GM12878 (cell line): ENCODE measurements at regions not wholly inside any gene's neighbourhood (a gene's known extent, or its start where the extent isn't known, plus 50 kb on each side); places are given as distances from the start of the nearest gene placed in this dataset.

ENCODE experiments used
- ATAC-seq: fragments of 200-7000 bp; cut with Tn5 transposase; 3 replicates; pipeline ENCODE4 v1.9.1; 2020; ENCODE audit warnings: mild to moderate bottlenecking, moderate library complexity
- BruUV-seq: library from RNA; stranded (reverse); fragments of 400-500 nt; replicated peaks from 2 replicates; lab custom pipeline; 2021; lab: Mats Ljungman, UMichigan
- CTCF ChIA-PET: fragments of 300-600 bp; sonication (Branson Sonifier 250); formaldehyde crosslinking; extraction: SDS; loops from one replicate; lab custom pipeline; 2021; ENCODE audit warnings: inconsistent platforms; lab: Yijun Ruan, JAX
- POLR2A ChIA-PET: fragments of 350-600 bp; formaldehyde crosslinking; extraction: SDS; loops from one replicate; lab custom pipeline; 2021; ENCODE audit warnings: inconsistent platforms; lab: Charles Lee
- RAD21 ChIA-PET: fragments of 300-600 bp; sonication (Branson Sonifier 250); formaldehyde crosslinking; loops from one replicate; lab custom pipeline; 2023; ENCODE audit warnings: antibody characterized with exemption; ENCODE audit not compliant: unreplicated experiment; lab: Charles Lee
- SMC1A ChIA-PET: fragments of 300-600 bp; sonication (Branson Sonifier 250); formaldehyde crosslinking; loops from one replicate; lab custom pipeline; 2023; ENCODE audit not compliant: unreplicated experiment, uncharacterized antibody; lab: Charles Lee
- DNase-seq: peaks from one replicate; pipeline ENCODE4 v3.0.0-alpha.2; 2011; ENCODE audit warnings: low read depth, low spot score
- FAIRE-seq: peaks from 3 replicates; lab custom pipeline; 2011; peaks lifted over from hg19 to GRCh38; lab: Jason Lieb, UNC
- H2AFZ ChIP-seq: 2 replicates; pipeline ENCODE4 v1.6.0; 2011; ENCODE audit warnings: low read depth, low read length, control low read depth; ENCODE audit not compliant: control insufficient read depth
- H3K27ac ChIP-seq: 2 replicates; pipeline ENCODE4 v1.5.1; 2011; ENCODE audit warnings: control low read depth; ENCODE audit not compliant: control insufficient read depth, insufficient read depth
- H3K27me3 ChIP-seq, 2 experiments: replicated peaks in 1 of 2; 2 replicates each; pipeline versions ENCODE4 v1.6.0 to v1.6.1; 2011; ENCODE audit warnings: low read length in 1 of 2; ENCODE audit not compliant: control insufficient read depth in 2 of 2, insufficient read depth in 2 of 2
- H3K36me3 ChIP-seq, 2 experiments: 2 replicates each; pipeline ENCODE4 v1.5.1; 2011; ENCODE audit warnings: low read length in 1 of 2; ENCODE audit not compliant: control insufficient read depth in 2 of 2, insufficient read depth in 2 of 2
- H3K4me1 ChIP-seq: 2 replicates; pipeline ENCODE4 v1.6.1; 2011; ENCODE audit warnings: mild to moderate bottlenecking, low read length, moderate library complexity, mixed read lengths; ENCODE audit not compliant: control insufficient read depth, insufficient read depth
- H3K4me2 ChIP-seq: 2 replicates; pipeline ENCODE4 v1.6.0; 2011; ENCODE audit warnings: control low read depth; ENCODE audit not compliant: control insufficient read depth, insufficient read depth
- H3K4me3 ChIP-seq: fragments of 200-600 bp; sonication (generic); 2 replicates; pipeline ENCODE4 v1.5.1; 2016
- H3K79me2 ChIP-seq: 2 replicates; pipeline ENCODE4 v1.6.0; 2011; ENCODE audit warnings: low read length; ENCODE audit not compliant: control insufficient read depth, insufficient read depth
- H3K9ac ChIP-seq: 2 replicates; pipeline ENCODE4 v1.8.0; 2011; ENCODE audit warnings: low read length, control low read depth, mixed read lengths; ENCODE audit not compliant: control insufficient read depth, insufficient read depth
- H3K9me3 ChIP-seq: replicated peaks from 3 replicates; pipeline ENCODE4 v1.5.1; 2011; ENCODE audit warnings: mild to moderate bottlenecking, low read length; ENCODE audit not compliant: control insufficient read depth, insufficient read depth
- H4K20me1 ChIP-seq: 2 replicates; pipeline ENCODE4 v1.6.0; 2011; ENCODE audit not compliant: control insufficient read depth, insufficient read depth
- BACH1 ChIP-seq: fragments of 450-650 bp; IDR thresholded peaks from 2 replicates; pipeline ENCODE4 v1.6.1; 2017; ENCODE audit warnings: mild to moderate bottlenecking, borderline replicate concordance
- BHLHE40 ChIP-seq, 2 experiments: fragments of 450-650 bp in 1 of 2; IDR thresholded peaks; 2 replicates each; pipeline ENCODE4 v1.6.1; 2011 to 2017; ENCODE audit warnings: low read depth in 2 of 2, borderline replicate concordance in 1 of 2, improper control_type of control experiment in 1 of 2, low read length in 1 of 2, mild to moderate bottlenecking in 1 of 2
- HDGF ChIP-seq: fragments of 450-650 bp; IDR thresholded peaks from 2 replicates; pipeline ENCODE4 v1.6.1; 2016; ENCODE audit warnings: antibody characterized with exemption
- IRF4 ChIP-seq: IDR thresholded peaks from 2 replicates; pipeline ENCODE4 v1.6.1; 2011; ENCODE audit warnings: low read depth, low read length
- LARP7 ChIP-seq: fragments of 450-650 bp; IDR thresholded peaks from 2 replicates; pipeline ENCODE4 v1.6.1; 2017; ENCODE audit warnings: mild to moderate bottlenecking
- MTA3 ChIP-seq: IDR thresholded peaks from 2 replicates; pipeline ENCODE4 v1.6.1; 2012; ENCODE audit warnings: low read length, inconsistent platforms, borderline replicate concordance
- PAX5 ChIP-seq: IDR thresholded peaks from 2 replicates; pipeline ENCODE4 v1.6.1; 2011; ENCODE audit warnings: low read depth, low read length, borderline replicate concordance
- POLR2AphosphoS5 ChIP-seq: IDR thresholded peaks from 2 replicates; pipeline ENCODE4 v1.6.1; 2011; ENCODE audit warnings: mild to moderate bottlenecking, low read length, inconsistent platforms
- RELA ChIP-seq: fragments of 450-650 bp; IDR thresholded peaks from 2 replicates; pipeline ENCODE4 v1.8.0; 2014; ENCODE audit warnings: borderline replicate concordance; ENCODE audit not compliant: partially characterized antibody
- SREBF1 ChIP-seq: IDR thresholded peaks from 2 replicates; pipeline ENCODE4 v1.6.1; 2012; ENCODE audit warnings: mild to moderate bottlenecking, low read length
- SREBF2 ChIP-seq: IDR thresholded peaks from 2 replicates; pipeline ENCODE4 v1.6.1; 2012; ENCODE audit warnings: mild to moderate bottlenecking, low read length
- TCF3 ChIP-seq: IDR thresholded peaks from 2 replicates; pipeline ENCODE4 v1.6.1; 2012; ENCODE audit warnings: low read depth, mild to moderate bottlenecking, low read length, borderline replicate concordance; ENCODE audit not compliant: insufficient read depth
- ZSCAN29 ChIP-seq: fragments of 450-650 bp; IDR thresholded peaks from 2 replicates; pipeline ENCODE4 v1.6.1; 2017; ENCODE audit warnings: mild to moderate bottlenecking, moderate library complexity
- ZZZ3 ChIP-seq: IDR thresholded peaks from 2 replicates; pipeline ENCODE4 v1.6.1; 2011; ENCODE audit warnings: low read depth; ENCODE audit not compliant: control insufficient read depth, insufficient read length
- WGBS: methylation state at CpG from one replicate; pipeline ENCODE4 v1.1.6; 2016; ENCODE audit warnings: low lambda C conversion rate; ENCODE audit not compliant: insufficient replicate concordance, insufficient coverage; ENCODE audit errors: missing lambda C conversion rate; 5-methylcytosine and 5-hydroxymethylcytosine counted together
- in situ Hi-C: fragments of 300-500 bp; cut with MboI; formaldehyde crosslinking; loops from 9 replicates; pipeline ENCODE4 v1.14.3; 2018; ENCODE audit warnings: mixed read lengths
- intact Hi-C: fragments of 100-400 bp; cut with micrococcal nuclease; formaldehyde crosslinking; loops from one replicate; pipeline ENCODE4 v1.14.2; 2022; ENCODE audit not compliant: unreplicated experiment
- TF ChIP-seq, protein P1 (sequence below): fragments of 450-650 bp; IDR thresholded peaks from 2 replicates; pipeline ENCODE4 v1.6.1; 2016; ENCODE audit warnings: mild to moderate bottlenecking
- TF ChIP-seq, protein P2 (sequence below): IDR thresholded peaks from 2 replicates; pipeline ENCODE4 v1.6.1; 2012; ENCODE audit warnings: low read depth, low read length, improper control_type of control experiment
- TF ChIP-seq, protein P3 (sequence below): IDR thresholded peaks from 2 replicates; pipeline ENCODE4 v1.6.1; 2012; ENCODE audit warnings: low read length, inconsistent platforms
- TF ChIP-seq, protein P4 (sequence below): fragments of 450-650 bp; IDR thresholded peaks from 2 replicates; pipeline ENCODE4 v1.6.1; 2017; ENCODE audit warnings: borderline replicate concordance

DNA sequence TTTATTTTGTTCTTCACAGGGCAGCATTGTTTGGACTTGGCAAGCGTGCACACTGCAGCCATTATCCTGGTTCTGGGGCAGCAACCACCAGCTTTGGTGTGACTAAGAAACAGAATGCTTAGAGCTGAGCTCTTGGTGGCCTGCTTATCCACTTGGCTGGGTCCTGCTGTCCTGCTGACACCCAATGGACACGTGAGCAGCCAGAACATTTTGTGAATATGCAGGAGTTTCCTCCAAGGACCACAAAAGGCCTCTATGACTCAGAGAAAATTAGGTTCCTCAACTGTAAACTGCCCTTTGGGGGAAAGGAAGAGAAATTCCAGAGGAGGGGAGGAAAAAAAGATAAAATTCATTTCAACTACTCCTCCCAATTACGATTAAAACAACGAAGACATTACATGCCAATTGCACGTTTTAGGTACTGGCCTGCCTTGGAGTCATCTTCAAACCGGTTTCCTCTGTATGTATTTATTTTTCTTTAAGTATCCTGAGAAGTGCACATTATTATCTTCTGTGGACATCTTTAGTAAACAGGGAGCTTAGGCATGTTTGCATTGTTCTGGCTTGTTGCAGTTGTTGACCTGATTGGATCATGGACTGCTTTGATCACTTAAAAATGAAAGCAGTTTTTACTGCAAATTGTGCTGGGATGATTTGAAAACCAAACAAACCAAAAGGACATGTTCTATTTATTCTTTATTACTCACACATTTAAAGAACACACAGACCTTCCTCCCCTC is 82.3 kb upstream of the TLE4 start (continued):
- TF ChIP-seq MTA3 (no peak), HDGF (no peak), ZZZ3 (no peak), BACH1 (no peak), LARP7 (no peak), RELA (no peak)
- TF ChIP-seq, all 136 proteins: peak for 0

DNA sequence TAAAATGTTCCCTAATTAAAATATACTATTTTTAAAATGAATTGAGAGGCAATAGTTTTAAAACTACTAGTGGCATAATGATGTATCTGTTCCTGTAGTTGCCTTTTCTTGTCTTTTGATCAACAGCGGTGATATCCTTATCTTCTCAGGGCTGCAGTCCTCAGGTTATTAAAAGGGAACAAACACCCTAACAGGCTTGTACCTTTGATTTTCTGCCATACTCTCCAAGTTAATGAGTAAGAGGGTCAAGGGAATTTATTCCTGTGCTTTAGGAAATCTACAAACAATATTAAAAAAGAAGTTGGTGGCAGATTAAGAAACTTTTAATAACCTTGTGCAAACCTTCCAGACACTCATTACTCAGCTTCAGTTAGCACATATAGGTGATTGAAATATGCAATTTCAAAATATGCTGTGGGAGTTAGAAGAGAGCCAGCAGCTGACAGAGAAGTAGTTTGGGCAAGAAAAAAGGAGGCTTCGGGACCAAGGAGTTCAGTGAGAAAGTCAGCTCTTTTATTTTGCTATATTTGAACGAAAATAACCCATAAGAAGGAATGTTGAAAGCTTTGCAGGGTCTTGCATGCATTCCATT is 81.0 kb upstream of the TLE4 start:
- SMC1A ChIA-PET, result interaction anchor here (0.6 to 1.1 kb wide), 2 partner anchors 10 to 500 kb away, joined by 3 to 4 read pairs; no protein-coding TSS in a partner anchor
- in situ Hi-C loops (no loop called here), intact Hi-C loops (no loop called here)
- Histone ChIP-seq H4K20me1 (no peaks in the 10 kb centered on the region), H3K4me3 (no peak overlapping the region), H3K9ac (no peak overlapping the region), H3K9me3 (no peaks in the 10 kb centered on the region), H3K4me2 (no peak overlapping the region), H3K79me2 (no peaks in the 10 kb centered on the region), H3K27me3 (no peaks in the 10 kb centered on the region), H3K4me1 (no peaks in the 10 kb centered on the region), H3K36me3 (no peaks in the 10 kb centered on the region), H3K27ac (no peak overlapping the region), H2AFZ (no peak overlapping the region)
- no TSS peak for BruUV-seq
- DNase-seq (no peak), FAIRE-seq (no peak), ATAC-seq (no peak)
- CTCF ChIA-PET, result interaction anchor here (0.6 to 0.7 kb wide), 2 partner anchors 9 to 22 kb away, joined by 3 to 5 read pairs; no protein-coding TSS in a partner anchor
- POLR2A ChIA-PET, result no interaction called here
- WGBS, result 60% methylated on average over 3 of the region's 3 CpGs
- RAD21 ChIA-PET, result no interaction called here
- TF ChIP-seq POLR2AphosphoS5, result no peak
- TF ChIP-seq TCF3, result no peak
- no peak for TF ChIP-seq IRF4
- TF ChIP-seq PAX5, result no peak
- no peak for TF ChIP-seq SREBF1
- TF ChIP-seq, protein P1, sequence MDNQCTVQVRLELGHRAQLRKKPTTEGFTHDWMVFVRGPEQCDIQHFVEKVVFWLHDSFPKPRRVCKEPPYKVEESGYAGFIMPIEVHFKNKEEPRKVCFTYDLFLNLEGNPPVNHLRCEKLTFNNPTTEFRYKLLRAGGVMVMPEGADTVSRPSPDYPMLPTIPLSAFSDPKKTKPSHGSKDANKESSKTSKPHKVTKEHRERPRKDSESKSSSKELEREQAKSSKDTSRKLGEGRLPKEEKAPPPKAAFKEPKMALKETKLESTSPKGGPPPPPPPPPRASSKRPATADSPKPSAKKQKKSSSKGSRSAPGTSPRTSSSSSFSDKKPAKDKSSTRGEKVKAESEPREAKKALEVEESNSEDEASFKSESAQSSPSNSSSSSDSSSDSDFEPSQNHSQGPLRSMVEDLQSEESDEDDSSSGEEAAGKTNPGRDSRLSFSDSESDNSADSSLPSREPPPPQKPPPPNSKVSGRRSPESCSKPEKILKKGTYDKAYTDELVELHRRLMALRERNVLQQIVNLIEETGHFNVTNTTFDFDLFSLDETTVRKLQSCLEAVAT, result no peak
- TF ChIP-seq, protein P2, sequence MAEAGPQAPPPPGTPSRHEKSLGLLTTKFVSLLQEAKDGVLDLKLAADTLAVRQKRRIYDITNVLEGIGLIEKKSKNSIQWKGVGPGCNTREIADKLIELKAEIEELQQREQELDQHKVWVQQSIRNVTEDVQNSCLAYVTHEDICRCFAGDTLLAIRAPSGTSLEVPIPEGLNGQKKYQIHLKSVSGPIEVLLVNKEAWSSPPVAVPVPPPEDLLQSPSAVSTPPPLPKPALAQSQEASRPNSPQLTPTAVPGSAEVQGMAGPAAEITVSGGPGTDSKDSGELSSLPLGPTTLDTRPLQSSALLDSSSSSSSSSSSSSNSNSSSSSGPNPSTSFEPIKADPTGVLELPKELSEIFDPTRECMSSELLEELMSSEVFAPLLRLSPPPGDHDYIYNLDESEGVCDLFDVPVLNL, result no peak
- no peak for TF ChIP-seq BHLHE40 (IDR thresholded peaks at IDR 0.05; ENCODE audit: borderline replicate concordance in 1 of 2, low read depth in 2 of 2, low read length in 1 of 2)
- TF ChIP-seq, protein P3, sequence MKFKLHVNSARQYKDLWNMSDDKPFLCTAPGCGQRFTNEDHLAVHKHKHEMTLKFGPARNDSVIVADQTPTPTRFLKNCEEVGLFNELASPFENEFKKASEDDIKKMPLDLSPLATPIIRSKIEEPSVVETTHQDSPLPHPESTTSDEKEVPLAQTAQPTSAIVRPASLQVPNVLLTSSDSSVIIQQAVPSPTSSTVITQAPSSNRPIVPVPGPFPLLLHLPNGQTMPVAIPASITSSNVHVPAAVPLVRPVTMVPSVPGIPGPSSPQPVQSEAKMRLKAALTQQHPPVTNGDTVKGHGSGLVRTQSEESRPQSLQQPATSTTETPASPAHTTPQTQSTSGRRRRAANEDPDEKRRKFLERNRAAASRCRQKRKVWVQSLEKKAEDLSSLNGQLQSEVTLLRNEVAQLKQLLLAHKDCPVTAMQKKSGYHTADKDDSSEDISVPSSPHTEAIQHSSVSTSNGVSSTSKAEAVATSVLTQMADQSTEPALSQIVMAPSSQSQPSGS, result no peak
- TF ChIP-seq, protein P4, sequence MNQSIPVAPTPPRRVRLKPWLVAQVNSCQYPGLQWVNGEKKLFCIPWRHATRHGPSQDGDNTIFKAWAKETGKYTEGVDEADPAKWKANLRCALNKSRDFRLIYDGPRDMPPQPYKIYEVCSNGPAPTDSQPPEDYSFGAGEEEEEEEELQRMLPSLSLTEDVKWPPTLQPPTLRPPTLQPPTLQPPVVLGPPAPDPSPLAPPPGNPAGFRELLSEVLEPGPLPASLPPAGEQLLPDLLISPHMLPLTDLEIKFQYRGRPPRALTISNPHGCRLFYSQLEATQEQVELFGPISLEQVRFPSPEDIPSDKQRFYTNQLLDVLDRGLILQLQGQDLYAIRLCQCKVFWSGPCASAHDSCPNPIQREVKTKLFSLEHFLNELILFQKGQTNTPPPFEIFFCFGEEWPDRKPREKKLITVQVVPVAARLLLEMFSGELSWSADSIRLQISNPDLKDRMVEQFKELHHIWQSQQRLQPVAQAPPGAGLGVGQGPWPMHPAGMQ, result no peak
- no peak for TF ChIP-seq SREBF2
- TF ChIP-seq ZSCAN29, result no peak
